ENCODE measurements at regions not wholly inside any gene's neighbourhood (a gene's known extent, or its start where the extent isn't known, plus 50 kb on each side); places are given as distances from the start of the nearest gene placed in this dataset.

GRCh38 chr12:67568055-67568454 is 80.5 kb upstream of the DYRK2 start:
- no peak for TF ChIP-seq CTCF (IDR thresholded peaks at IDR 0.05; ENCODE audit: borderline replicate concordance, extremely low read depth, low read length, poor library complexity, severe bottlenecking)
- no peak for TF ChIP-seq EZH2 (IDR thresholded peaks at IDR 0.05; ENCODE audit: borderline replicate concordance, low read depth, low read length, severe bottlenecking)
